ENCODE measurements at regions not wholly inside any gene's neighbourhood (a gene's known extent, or its start where the extent isn't known, plus 50 kb on each side); places are given as distances from the start of the nearest gene placed in this dataset.

DNA sequence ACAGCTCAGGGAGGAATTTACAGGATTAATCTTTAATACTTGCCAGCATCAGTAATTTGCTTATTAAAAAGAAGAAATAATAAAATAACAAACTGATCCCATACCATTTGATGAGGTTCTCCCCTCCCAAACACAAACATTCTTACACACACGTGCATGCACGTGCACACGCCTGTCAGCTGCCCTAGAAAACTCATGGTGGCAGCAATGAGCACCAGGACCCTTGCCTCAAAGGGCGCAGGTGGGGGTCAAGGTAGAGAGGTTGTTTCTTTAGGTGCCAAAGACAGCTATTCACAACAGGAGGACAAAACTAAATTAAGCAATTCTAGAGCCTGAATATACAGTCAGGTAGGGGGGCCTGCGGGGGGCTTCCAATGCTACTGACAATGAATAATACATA, 219.3 kb downstream of the BUD13 start:
- no peak for DNase-seq

DNA sequence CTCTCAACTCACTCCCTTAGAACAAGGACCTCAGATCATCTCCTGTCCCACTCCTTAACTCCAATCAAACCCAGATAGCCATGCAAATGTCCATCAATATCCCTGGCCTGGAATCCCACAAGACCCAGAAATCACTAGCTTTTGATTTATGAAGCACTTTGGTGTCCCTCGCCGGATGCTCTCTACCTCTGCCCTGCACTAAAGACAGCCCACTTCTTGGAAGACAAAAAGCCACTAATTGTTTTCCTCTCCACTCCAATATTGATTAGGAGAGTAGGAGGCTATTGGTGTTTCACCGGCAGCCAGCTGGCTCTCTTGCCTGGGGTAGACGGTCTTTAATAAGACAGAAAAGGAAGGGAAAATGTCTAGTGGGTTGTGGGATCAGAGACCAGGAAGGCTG, 221.2 kb downstream of the BUD13 start:
- DNase-seq = no peak

DNA sequence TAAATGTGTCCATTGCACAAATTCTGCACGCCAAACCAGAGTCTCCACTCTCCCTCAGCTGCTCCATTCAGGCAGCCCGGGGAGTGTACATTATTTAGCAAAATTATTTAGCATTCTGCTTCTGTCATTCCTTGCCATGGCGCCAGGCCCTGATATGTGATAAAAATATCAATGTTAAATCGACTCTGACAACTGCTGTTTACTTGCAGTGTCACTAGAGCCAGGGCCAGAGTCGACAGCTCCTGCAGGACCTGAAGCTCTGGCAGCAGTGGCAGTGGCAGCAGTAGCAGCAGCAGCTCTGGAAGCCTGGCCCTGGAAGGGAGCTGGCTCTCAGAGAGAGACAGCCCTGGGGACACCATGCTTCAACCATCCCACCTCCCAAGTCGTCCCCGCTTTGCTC, 224.5 kb downstream of the BUD13 start:
- DNase-seq = no peak

DNA sequence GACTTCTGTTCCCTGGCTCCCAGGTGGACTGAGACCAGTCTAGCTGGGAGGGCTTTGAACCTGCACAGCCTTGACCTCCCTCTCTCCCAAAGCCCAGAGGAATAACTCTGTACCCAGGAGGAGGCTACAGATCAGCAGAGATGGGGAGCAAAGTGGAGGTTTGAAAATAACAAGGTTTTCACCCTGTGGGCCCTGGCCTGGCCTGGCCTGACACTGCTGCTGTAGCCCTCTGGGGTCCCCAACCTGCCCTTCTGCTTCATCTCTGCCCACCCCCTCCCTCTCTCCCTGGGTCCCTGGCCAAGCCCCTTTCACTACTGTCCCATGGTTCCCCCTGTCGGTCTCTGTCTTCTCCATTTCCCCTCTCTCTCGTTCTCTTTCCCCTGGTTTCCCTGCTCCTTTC, 225.2 kb downstream of the BUD13 start:
- no peak for DNase-seq

DNA sequence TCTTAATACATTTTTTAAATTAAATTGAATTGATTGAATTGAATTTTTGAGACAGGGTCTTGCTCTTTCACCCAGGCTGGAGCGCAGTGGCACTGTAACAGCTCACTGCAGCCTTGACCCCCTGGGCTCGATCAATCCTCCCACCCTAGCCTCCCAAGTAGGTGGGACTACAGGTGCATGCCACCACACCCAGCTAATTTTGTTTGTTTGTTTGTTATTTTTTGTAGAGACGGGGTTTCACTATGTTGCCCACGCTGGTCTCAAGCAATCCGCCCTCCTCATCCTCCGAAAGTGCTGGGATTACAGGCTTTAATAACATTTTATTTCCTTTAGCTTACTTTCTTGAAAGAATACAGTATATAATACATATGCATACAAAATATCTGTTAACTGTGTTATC, 226.9 kb downstream of the BUD13 start:
- DNase-seq = no peak

DNA sequence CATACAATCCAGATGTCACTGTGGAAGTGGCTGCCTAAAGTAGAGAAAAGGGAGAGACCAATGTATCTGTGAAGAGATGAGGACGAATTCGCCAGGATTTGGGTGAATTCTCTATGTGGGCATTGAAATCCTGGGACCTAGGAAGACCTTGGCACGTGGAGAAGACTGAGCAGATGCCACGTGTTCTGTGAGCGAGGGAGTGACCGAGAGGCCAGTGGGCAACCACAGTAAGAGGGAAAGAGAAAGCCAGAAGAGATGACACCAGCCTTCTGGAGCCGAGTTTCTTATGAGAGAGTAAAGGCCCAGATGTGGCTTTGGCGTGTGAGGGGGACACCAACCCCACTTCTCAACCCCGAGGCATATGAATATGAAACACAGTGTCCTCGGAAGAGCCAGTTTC, 228.1 kb downstream of the BUD13 start:
- DNase-seq = no peak

DNA sequence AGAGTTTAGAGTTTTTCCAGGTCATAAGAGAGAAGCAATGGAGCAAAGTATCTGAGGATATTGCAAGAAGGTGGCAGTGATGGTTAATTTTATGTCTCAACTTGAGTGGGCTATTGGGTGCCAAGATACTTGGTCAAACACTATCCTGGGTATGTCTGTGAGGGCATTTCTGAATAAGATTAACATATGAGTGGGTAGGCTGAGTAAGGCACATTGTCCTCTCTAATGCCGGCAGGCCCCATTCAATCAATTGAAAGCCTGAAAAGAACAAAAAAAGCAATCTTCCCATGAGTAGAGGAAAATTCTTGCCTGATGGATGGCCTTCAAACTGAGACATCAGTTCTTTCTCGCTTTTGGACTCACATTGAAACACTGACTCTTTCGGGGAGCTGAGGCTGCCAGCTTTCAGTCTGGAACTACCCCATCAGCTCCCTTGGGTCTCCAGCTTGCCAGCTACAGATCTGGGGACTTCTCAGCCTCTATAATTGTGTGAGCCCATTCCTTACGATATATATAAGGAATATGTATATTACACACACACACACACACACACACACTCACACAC, 228.8 kb downstream of the BUD13 start:
- DNase-seq = no peak

DNA sequence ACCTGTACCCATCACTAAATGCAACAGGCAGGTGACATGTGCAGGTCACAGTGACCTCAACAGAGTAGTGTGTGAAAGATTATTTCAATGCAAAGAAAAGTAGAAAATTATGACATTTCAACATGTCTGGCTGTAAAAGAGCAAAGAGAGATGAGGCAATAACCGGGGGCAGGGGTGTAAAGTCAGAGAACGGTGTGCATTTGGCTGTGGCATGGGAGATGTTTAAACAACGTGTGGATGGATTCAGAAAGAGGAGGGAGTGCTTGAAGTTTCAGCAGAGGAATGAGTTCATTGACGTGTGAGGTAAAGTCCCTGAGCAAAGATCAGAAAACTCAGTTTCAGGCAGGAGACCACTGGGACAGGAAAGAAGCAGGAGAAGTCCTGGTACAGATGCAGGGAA, 229.7 kb downstream of the BUD13 start:
- DNase-seq = no peak

DNA sequence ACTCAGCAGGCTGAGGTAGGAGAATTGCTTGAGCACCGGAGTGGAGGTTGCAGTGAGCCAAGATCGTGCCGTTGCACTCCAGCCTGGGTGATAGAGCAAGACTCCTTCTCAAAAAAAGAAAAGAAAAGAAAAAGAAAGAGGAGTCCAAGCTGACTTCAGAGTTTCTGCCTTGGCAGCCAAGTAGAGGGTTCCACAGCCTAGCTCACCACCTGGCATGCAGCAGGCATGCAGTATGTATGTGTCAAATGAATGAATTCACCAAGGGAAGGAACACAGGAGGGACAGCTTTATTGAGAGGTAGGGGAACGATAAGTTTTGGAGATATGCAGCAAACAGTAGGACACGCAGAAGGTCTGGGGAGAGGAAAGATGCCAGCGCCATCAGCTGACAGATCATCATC, 230.4 kb downstream of the BUD13 start:
- no peak for DNase-seq

DNA sequence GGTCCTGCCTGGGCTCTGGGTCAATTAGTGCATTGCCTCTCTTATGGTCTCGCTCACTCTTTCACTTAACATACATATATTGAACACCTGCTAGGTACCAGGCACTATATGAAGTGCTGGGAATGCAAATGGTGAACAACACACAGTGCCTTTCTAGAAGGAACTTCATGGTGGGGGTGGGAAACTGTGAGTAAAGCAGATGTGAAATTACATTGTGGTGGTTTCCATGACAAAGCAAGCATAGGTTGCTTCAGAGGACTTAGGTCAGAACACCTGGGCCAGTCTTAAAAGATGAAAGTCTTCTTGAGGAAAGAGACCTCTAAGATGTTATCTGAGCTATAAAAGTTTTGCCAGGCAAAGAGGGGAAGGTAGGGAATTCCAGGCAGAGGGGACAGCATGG, 231.3 kb downstream of the BUD13 start:
- DNase-seq = no peak

DNA sequence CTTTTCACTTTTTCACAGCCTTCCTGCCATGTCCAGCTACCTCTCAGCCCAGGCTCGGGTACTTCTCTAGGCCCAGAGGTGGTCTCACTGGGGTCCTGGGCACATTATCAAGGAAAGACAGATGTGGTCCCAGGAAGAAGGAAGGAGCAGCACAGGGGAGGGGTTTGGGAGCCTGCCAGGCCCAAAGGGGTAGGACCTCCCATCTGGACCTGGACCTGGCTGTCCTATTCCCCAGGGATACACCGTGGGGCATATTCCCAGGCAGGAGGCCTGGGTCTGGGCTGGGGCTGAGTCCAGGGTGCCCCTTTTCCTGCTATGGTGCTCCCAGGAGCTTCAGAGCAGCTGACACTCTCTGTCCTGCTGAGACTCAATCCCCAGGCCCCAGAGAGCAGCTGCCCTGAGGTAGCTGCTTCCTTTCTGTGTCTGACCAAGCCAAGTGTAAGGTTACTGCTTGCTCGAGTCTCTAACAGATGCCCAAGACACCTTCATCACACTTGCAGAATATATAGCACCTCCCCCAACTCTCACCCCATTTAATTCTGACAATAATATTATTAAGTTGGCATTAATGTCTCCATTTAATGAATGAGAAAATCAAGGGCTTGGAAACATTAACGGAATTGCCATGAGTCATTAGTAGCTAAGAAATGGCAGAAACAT, 232.0 kb downstream of the BUD13 start:
- no peak for DNase-seq

DNA sequence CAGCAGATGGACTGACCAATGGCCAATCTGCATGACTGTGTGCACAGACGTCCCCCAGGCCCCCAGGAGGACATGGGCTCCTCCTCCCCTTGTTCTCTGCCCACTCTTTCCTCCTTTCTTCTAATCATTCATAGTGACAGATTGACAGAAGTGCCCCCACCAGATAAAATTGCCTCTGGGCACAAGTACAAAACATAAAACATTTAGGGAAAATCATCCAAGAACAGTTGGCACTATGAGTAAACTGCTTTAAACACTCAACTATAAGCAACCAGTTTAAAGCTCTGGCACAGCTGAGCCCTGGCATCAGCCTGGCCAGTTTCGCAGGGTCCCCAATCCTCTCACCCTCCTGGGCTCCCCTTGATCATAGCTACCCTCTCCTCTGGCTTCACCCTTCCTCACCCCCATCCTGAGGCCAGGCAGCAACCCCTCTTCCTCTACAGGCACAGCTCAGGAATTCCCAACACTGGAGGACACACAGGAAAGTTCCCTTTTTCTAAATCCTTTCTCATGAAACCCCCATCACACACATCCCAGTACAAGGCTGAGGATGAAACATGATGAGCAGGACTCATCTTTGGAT, 232.9 kb downstream of the BUD13 start:
- DNase-seq = no peak

DNA sequence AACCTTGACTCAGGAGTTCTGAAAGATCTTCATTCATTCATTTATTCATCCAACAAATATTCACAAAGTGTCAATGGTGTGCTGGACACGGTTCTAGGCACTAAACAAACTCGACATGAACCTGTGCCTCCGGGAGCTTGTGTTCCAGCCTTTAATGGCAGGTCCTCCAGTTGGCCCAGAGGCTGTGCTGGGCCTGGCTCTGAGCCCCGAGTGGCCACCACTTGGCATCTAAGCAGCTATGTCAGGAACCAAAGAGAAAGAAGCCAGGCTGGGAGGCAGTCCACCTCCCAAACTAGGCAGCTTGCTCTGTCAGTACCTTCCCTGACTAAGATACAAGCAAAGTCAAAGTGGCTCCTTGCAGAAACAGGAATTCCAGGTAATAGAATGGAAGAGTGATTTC, 233.6 kb downstream of the BUD13 start:
- no peak for DNase-seq

DNA sequence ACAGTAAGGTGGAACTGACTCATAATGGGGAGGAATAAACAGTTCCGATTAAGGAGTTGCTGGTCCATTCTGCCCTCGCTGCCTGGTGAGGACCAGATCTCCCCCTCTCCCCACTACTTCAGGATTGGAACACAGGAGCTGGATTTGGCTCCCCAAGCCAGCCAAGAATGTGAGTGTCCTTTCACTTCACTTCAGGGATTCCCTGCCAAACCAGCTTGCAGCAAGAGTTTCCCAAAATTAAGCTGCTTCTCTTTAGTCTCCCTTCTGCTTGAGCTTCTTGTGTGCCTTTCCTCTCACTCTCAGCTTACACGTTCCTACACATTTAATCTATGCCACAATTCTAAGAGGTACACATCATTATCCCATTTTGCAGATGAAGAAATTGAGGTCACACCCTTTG, 234.1 kb downstream of the BUD13 start:
- DNase-seq = no peak

DNA sequence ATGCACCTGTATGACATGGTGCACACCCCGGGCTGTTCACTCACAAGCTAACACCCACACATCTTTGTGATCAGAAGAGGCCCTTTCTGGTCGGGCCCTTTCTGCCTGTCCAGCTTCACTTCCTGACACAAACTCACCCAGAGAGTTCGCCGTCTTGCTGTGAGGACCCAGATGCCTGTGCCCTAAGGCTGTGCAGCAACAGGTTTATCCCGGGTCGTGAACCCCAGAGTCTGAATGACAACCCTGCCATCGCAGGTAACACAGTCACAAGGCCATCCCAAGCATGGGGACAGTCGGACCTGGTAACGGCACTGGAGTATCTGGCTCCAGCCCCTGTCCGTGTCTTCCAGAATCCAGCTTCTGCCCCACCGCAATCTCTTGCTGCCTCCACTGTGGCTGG, 235.1 kb downstream of the BUD13 start:
- DNase-seq = no peak

DNA sequence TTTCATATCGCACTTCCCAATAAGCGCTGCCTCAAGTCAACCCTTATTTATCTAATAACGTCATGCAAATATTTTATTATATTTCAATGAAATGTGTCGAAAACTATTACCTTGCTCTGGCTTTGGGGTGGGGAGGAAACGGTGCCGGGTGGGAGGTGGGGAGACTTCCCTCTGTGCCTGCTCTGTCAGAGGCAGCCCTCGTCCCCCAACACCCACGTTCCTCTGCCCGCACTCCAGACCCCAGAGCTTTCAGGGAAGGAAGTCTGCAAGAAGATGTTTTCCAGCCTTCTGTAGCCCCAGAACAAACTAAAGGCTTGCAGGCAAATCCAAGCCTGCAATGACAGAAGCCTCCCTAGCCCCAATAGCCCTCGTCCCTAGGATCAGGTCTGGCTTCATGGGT, 235.7 kb downstream of the BUD13 start:
- DNase-seq = no peak

DNA sequence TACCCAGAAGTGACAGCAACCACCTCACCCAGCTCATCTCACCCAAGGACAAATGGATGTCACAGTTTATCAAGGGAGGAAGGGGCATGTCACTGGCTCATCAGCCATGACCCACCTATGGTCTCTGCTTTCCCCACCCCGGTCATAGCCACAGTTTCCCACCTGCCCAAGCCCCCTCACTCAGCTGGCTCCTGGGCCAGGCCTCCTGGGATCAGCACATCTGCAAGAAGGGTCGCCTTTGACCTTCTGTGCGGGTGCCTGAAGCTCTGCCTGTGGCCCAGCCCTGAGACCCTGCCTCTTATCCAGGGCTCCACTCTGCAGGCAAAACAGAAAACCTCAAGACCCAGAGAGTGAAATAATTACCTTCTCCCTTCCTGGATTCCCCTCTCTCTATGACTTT, 236.4 kb downstream of the BUD13 start:
- no peak for DNase-seq

DNA sequence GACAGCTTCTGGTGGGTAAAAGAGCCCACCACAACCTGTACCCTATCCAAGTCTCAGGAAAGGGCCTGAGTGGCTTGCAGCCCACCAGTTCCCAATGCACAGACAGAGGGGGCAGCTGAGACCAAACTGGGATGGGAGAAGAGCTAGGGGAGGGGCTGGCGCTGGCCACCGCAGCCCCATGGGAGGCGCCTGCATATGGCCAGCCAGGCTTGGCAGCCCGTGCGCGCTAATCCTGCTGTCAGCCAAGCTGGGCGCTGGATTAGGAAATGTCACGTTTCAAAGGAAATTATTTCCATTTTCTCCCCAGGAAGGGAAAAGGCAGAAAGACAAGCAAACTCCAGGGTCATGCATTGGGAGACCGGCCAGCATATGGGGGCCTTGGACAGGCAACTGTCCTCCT, 236.8 kb downstream of the BUD13 start:
- no peak for DNase-seq

DNA sequence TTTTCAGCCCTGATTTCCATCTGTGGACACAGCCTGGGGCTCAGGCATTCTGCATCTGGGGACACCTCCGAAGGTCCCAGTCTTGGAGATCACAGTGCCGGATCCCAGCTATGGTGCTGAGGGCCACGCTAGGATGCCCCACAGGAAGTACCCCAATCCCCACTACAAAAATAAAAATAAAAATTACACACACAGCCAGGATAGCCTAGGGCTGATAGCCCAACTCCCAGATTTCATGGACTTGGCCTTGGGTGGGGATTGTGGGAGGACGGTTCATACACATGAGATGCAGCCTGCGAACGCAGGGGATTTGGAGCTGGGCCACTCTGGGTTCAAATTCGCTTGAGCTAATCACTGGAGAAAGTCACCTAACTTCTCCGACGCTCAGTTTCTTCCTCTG, 237.7 kb downstream of the BUD13 start:
- DNase-seq = no peak

DNA sequence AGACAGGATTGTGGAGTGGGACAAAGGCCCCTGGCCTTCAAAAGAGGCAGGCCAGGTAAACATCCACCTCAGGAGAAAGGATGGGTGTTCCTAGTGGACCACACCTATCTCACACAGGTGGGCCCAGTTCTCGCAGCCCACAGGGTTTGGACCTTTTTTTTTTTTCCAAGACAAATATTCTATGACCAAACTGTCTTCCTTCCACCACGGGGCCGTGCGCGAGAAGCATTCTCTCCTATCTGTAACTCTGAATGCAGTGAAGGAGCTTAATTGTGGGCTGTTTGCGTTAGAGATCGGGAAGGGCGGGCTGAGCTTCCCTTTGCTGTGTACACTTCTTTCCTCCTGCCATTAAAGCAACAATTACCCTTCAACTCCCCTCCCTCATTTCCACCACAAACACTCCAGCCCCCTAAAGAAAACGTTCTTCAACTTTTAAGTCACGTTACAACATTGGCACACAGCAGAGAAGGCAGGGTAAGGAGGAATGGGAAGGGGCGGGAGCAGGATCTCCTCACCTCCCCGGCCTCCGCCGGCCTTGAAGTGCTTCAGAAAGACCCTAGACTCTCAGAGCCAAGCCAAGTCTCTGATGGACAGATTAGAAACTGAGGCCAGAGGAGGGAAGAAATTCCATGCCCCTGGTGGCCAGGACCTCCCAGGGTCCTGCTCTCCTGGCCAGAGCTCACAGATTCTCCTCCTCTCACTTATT, 238.4 kb downstream of the BUD13 start:
- no peak for DNase-seq

DNA sequence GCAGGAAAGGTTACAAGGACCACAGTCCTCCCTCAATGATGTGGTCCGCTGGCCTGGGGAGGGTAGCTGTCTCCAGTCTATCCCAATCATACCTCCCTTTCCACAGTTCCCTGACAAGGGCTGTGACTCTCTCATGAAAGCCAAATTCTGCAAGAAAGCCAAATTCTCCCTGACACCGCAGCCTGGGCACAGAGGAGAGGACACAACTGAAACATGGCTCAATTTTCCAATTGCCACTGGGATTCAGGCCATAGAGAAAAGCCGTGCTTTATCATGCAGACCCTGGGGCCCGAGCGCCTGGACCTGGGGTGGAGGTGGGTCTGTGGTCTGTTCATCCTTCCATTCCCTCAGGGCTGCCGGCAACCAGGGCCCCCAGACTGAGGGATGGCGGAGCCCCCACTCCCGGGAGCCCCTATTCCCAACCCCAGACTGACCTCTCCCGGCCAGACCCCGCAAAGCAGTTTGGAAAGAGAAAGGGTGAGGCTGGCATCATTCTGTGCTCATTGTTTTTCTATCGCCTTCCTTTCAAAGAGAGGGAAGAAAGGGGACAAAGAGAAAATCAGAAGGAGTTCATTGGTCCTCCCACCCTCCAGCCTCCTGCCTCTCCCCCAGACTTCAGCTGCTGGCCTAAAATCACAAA, 239.5 kb downstream of the BUD13 start:
- DNase-seq = peak; percentile 12

DNA sequence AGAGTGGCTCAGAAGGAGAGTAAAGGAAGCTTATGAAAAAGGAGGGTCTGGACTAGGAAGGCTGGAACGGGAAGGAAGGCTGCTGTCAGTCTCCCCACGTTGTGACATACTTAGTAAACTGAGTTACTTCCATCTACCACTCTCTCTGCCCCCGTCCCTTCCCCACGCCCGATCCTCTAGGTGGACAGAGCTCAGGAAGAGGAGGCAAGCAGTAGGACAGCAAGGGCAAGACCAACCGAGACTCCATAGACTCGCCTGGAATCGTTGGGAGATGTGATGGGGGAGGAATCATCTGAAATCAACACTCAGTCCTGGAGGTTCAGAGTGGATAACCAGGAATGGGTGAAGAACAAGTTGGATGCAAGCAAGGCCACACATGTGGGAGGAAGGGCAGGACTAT, 240.7 kb downstream of the BUD13 start:
- DNase-seq = no peak

DNA sequence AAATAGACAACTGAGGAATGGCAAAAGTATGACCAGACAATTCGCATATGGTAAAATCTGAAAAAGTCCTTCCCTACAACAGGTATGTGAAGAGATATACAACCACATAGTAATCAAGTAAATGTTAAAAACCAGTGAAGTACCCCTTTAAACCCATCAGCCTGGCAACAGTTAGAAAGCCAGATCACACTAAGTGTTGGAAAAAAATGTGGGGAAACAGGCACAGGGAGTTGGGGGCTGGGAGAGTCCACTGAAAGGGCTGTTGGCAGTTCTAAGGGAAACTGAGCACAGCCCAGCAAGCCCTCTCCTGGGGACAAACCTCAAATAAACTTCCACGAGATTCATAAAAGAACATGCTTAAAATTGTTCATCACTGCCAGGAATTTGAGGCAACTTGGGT, 242.1 kb downstream of the BUD13 start:
- DNase-seq = no peak

DNA sequence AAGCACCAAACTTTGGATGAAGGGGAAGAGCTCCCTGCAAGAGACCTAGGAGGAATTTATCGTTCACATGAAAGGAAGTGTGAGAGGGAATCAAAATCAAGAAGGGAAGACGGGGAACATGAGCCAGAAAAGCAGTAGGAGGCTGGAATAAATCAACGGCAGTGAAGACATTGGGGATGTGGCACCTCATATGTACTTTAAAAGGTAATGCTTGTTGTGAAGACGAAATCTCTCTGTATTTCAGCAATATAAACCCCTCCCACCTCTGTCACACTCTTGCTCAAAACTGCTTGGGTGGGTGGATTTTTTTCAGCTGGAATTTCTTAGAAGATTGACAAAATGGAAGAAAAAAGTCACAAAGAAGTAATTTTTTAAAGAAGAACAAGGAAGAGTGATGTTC, 243.5 kb downstream of the BUD13 start:
- DNase-seq = no peak

All from NCI-H1092 (cell line).